Gastroesophageal sphincter (tissue), 4 donors: ENCODE measurements at regions not wholly inside any gene's neighbourhood (a gene's known extent, or its start where the extent isn't known, plus 50 kb on each side); places are given as distances from the start of the nearest gene placed in this dataset.
"Not testable (repeated sequence)": the region's sequence is repeated elsewhere in the genome, so short reads cannot be mapped to it uniquely, and the experiment has no call there.

ENCODE experiments used
- ATAC-seq: fragments of 150-250 bp; one replicate; pipeline ENCODE4 v1.9.1; 2016; ENCODE audit warnings: mild to moderate bottlenecking, moderate library complexity
- H3K27ac ChIP-seq, 4 donors: fragments of 200-600 bp; sonication (generic) in 3 of 4; 1 replicate in 3 of 4; 2 replicates in 1 of 4; pipeline ENCODE4 v1.5.1; 2016 to 2019
- H3K27me3 ChIP-seq: fragments of 200-600 bp; sonication (generic); one replicate; pipeline ENCODE4 v1.5.1; 2019
- H3K36me3 ChIP-seq, 2 donors: fragments of 200-600 bp; sonication (generic); one replicate each; pipeline ENCODE4 v1.5.1; 2019; ENCODE audit warnings: control low read depth in 1 of 2
- H3K4me1 ChIP-seq, 3 donors: fragments of 200-600 bp; sonication (generic); 1 replicate in 2 of 3; 2 replicates in 1 of 3; pipeline ENCODE4 v1.5.1; 2016 to 2019; ENCODE audit warnings: control low read depth in 2 of 3
- H3K4me3 ChIP-seq, 2 donors: fragments of 200-600 bp; sonication (generic); one replicate each; pipeline ENCODE4 v1.5.1; 2019; ENCODE audit warnings: mild to moderate bottlenecking in 1 of 2, moderate library complexity in 1 of 2
- H3K9me3 ChIP-seq, 3 donors: fragments of 200-600 bp; sonication (generic); one replicate each; pipeline ENCODE4 v1.5.1; 2017 to 2019; ENCODE audit warnings: control low read depth in 2 of 3
- EP300 ChIP-seq: sonication (generic); formaldehyde crosslinking; IDR thresholded peaks from one replicate; pipeline ENCODE4 v1.6.1; 2017; ENCODE audit warnings: antibody characterized with exemption, mild to moderate bottlenecking
- POLR2A ChIP-seq, 2 donors: fragments of 450-650 bp; IDR thresholded peaks; one replicate each; pipeline ENCODE4 v1.6.1; 2017; ENCODE audit warnings: antibody characterized with exemption in 2 of 2, mild to moderate bottlenecking in 2 of 2, moderate library complexity in 1 of 2
- POLR2AphosphoS5 ChIP-seq: sonication (generic); formaldehyde crosslinking; IDR thresholded peaks from one replicate; pipeline ENCODE4 v1.6.1; 2017; ENCODE audit warnings: antibody characterized with exemption
- WGBS, 2 donors: methylation state at CpG; one replicate each; pipeline ENCODE4 v1.1.5; 2018; ENCODE audit warnings: low coverage in 1 of 2; 5-methylcytosine and 5-hydroxymethylcytosine counted together
- TF ChIP-seq, protein P1 (sequence below), 4 experiments: fragments of 200-600 bp in 2 of 4; fragments of 450-650 bp in 2 of 4; sonication (generic) in 1 of 4; IDR thresholded peaks; one replicate each; pipeline ENCODE4 v1.5.1; 2017 to 2019; ENCODE audit warnings: antibody characterized with exemption in 4 of 4, mild to moderate bottlenecking in 2 of 4, moderate library complexity in 2 of 4

DNA sequence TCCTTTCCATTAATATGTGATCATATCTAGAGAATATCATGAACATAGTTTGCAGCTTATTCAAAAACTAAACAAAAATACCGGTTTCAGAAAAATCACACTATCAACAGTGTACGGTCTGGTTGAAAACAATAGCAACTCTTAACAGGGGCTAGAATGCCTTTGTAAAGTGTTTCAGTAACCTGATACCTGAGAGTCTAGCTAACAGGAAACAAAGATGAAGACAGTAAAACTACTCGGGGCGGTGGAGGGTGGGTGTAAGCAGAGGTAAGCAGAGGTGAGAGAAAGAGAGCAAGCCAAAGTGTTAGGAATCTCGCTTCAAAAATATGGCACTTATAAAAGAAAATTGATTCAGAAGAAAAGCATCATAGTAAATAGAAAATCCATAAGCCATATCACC lies 109.0 kb upstream of the RGPD4 start:
- Histone ChIP-seq H3K36me3 (no peaks in the 10 kb centered on the region), H3K9me3 (no peaks in the 10 kb centered on the region), H3K4me3 (no peak overlapping the region), H3K4me1 (no peaks in the 10 kb centered on the region), H3K27me3 (no peaks in the 10 kb centered on the region), H3K27ac (no peak overlapping the region)
- 53 to 65% methylated on average over 3 to 5 of the region's 5 CpGs for WGBS, 2 donors
- ATAC-seq = no peak
- TF ChIP-seq, protein P1, sequence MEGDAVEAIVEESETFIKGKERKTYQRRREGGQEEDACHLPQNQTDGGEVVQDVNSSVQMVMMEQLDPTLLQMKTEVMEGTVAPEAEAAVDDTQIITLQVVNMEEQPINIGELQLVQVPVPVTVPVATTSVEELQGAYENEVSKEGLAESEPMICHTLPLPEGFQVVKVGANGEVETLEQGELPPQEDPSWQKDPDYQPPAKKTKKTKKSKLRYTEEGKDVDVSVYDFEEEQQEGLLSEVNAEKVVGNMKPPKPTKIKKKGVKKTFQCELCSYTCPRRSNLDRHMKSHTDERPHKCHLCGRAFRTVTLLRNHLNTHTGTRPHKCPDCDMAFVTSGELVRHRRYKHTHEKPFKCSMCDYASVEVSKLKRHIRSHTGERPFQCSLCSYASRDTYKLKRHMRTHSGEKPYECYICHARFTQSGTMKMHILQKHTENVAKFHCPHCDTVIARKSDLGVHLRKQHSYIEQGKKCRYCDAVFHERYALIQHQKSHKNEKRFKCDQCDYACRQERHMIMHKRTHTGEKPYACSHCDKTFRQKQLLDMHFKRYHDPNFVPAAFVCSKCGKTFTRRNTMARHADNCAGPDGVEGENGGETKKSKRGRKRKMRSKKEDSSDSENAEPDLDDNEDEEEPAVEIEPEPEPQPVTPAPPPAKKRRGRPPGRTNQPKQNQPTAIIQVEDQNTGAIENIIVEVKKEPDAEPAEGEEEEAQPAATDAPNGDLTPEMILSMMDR (IDR thresholded peaks at IDR 0.05) = no peak
- TF ChIP-seq EP300 = no peak
- TF ChIP-seq POLR2AphosphoS5 = no peak
- no peak for TF ChIP-seq POLR2A (IDR thresholded peaks at IDR 0.05)

DNA sequence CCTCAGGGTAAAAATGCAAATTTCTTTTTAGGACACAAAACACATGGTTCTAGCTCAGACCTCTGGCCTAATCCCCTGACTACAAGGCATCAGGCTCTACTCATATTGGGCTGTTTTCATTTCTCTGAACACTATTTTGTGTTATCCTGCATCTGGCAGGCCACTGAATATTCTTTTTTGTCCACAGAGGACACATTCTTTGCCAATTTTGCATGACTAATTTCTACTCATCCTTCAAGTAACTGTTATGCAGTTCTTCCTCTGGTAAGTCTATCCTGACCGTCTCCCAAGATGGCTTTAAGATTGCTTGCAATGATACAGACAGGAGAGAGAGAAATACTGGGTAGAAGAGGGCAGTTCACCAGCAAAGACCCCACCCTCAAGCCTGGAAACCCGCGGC lies 107.6 kb upstream of the RGPD4 start:
- no peak overlapping the region for H3K27ac ChIP-seq
- H3K9me3 ChIP-seq = no peaks in the 10 kb centered on the region
- no peaks in the 10 kb centered on the region for H3K36me3 ChIP-seq
- WGBS, 2 donors = 77 to 83% methylated on average over 2 to 3 of the region's 3 CpGs
- H3K4me1 ChIP-seq = no peaks in the 10 kb centered on the region
- H3K4me3 ChIP-seq = no peak overlapping the region
- H3K27me3 ChIP-seq = no peaks in the 10 kb centered on the region
- no peak for TF ChIP-seq POLR2A (IDR thresholded peaks at IDR 0.05)
- TF ChIP-seq, protein P1 (IDR thresholded peaks at IDR 0.05) = no peak
- no peak for TF ChIP-seq POLR2AphosphoS5
- TF ChIP-seq EP300 = no peak
- no peak for ATAC-seq

GRCh38 chr2:107719836-107720235 lies 106.9 kb upstream of the RGPD4 start:
- H3K4me1 ChIP-seq = no peaks in the 10 kb centered on the region
- WGBS, 2 donors = 56 to 65% methylated on average over 4 to 6 of the region's 7 CpGs
- ATAC-seq = no peak
- no peaks in the 10 kb centered on the region for H3K9me3 ChIP-seq
- H3K27me3 ChIP-seq = no peaks in the 10 kb centered on the region
- no peak overlapping the region for H3K4me3 ChIP-seq
- H3K27ac ChIP-seq = no peak overlapping the region
- H3K36me3 ChIP-seq = no peaks in the 10 kb centered on the region
- TF ChIP-seq POLR2A (IDR thresholded peaks at IDR 0.05) (no peak), EP300 (no peak), POLR2AphosphoS5 (no peak)
- TF ChIP-seq, protein P1 (IDR thresholded peaks at IDR 0.05) = no peak

DNA sequence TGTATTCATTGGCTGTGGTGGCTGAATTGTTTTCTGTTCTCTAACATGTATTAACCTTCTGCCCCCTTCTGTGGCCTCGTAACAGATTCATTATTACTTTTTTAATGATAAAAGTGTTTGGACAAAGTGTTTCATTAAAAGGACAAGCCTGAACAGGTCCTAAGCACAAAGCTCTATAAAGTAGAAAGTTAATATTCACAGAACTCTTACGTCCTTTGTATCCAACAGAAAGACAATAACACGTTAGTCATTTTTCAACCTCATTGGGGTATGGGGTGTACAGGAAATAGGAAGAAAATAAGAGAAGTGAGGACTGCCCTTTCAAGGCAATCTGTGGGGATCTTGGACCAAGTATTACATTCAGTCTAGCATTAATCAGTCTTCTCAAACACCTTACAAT lies 105.5 kb upstream of the RGPD4 start:
- no peak for ATAC-seq
- no peak for TF ChIP-seq POLR2A (IDR thresholded peaks at IDR 0.05)
- no peak for TF ChIP-seq POLR2AphosphoS5
- TF ChIP-seq, protein P1 (IDR thresholded peaks at IDR 0.05) = no peak
- TF ChIP-seq EP300 = no peak
- Histone ChIP-seq H3K9me3 (no peaks in the 10 kb centered on the region), H3K4me1 (no peaks in the 10 kb centered on the region), H3K36me3 (no peaks in the 10 kb centered on the region), H3K4me3 (no peak overlapping the region), H3K27ac (no peak overlapping the region), H3K27me3 (no peaks in the 10 kb centered on the region)
- 61 to 64% methylated on average over 3 of the region's 3 CpGs for WGBS, 2 donors

DNA sequence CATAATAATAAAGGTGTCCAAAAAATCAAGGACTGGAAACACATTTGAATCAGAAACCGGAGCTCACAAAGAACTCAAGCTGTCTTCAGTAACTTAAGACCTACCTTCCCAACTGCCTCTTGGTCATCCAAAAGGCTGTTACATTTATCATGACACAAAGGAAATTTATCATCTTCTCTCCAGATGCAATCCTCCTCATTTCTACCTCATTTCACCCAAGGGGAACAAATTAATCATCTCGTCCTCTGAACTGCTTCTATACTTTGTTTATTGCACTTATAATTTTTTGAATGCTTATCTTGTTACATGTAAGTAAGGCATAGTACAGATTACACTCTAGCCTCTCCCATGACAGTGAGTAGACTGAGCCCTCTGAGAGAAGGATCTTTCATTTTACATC lies 105.1 kb upstream of the RGPD4 start:
- no peak overlapping the region for H3K4me3 ChIP-seq
- no peak for ATAC-seq
- no peaks in the 10 kb centered on the region for H3K36me3 ChIP-seq
- TF ChIP-seq POLR2AphosphoS5 (no peak), POLR2A (IDR thresholded peaks at IDR 0.05) (no peak), EP300 (no peak)
- TF ChIP-seq, protein P1 (IDR thresholded peaks at IDR 0.05) = no peak
- H3K9me3 ChIP-seq = no peaks in the 10 kb centered on the region
- no peak overlapping the region for H3K27ac ChIP-seq
- 47 to 62% methylated on average over 2 of the region's 2 CpGs for WGBS, 2 donors
- H3K27me3 ChIP-seq = no peaks in the 10 kb centered on the region
- H3K4me1 ChIP-seq = no peaks in the 10 kb centered on the region

GRCh38 chr2:107725824-107726223 lies 100.9 kb upstream of the RGPD4 start:
- not testable (repeated sequence) for H3K27me3 ChIP-seq, H3K4me1 ChIP-seq, H3K4me3 ChIP-seq, H3K36me3 ChIP-seq, ATAC-seq, H3K27ac ChIP-seq, H3K9me3 ChIP-seq
- 86 to 92% methylated on average over 1 of the region's 1 CpG for WGBS, 2 donors
